ENCODE measurements at regions not wholly inside any gene's neighbourhood (a gene's known extent, or its start where the extent isn't known, plus 50 kb on each side); places are given as distances from the start of the nearest gene placed in this dataset.

GRCh38 chr2:8421658-8422449 lies 260.0 kb upstream of the ID2 start:
- peaks cover 24 to 29% of the 10 kb centered on the region in 2 experiments for H3K4me1 ChIP-seq (ENCODE audit: control insufficient read depth in 1 of 2, insufficient read depth in 1 of 2, low read depth in 1 of 2, low read length in 1 of 2)

GRCh38 chr2:8422450-8422800 lies 259.4 kb upstream of the ID2 start:
- no peak for TF ChIP-seq CTCF (IDR thresholded peaks at IDR 0.05)
- H3K4me3 ChIP-seq (ENCODE audit: low read depth in 1 of 2, low read length in 1 of 2): no peak overlapping the region
- peaks cover 18 to 27% of the 10 kb centered on the region in 2 experiments for H3K4me1 ChIP-seq (ENCODE audit: control insufficient read depth in 1 of 2, insufficient read depth in 1 of 2, low read depth in 1 of 2, low read length in 1 of 2)
- no peaks in the 10 kb centered on the region for H3K27me3 ChIP-seq
- H3K9me3 ChIP-seq: no peaks in the 10 kb centered on the region
- peak overlapping the region; percentile 63 for H3K27ac ChIP-seq
- H3K36me3 ChIP-seq: no peaks in the 10 kb centered on the region

More at GRCh38 chr2:8421658-8422449, 260.0 kb upstream of the ID2 start:
- H3K4me3 ChIP-seq (ENCODE audit: low read depth in 1 of 2, low read length in 1 of 2): peak overlapping the region in 1 of 2 experiments; percentile 10
- no peaks in the 10 kb centered on the region for H3K36me3 ChIP-seq
- peak overlapping the region; percentile 63 for H3K27ac ChIP-seq
- no peaks in the 10 kb centered on the region for H3K9me3 ChIP-seq
- H3K27me3 ChIP-seq: no peaks in the 10 kb centered on the region
- no peak for TF ChIP-seq CTCF (IDR thresholded peaks at IDR 0.05)

GRCh38 chr2:8424997-8425900 lies 256.6 kb upstream of the ID2 start:
- no peak overlapping the region for H3K4me3 ChIP-seq (ENCODE audit: low read depth in 1 of 2, low read length in 1 of 2)
- H3K9me3 ChIP-seq: no peaks in the 10 kb centered on the region
- TF ChIP-seq CTCF (IDR thresholded peaks at IDR 0.05): no peak
- no peaks in the 10 kb centered on the region for H3K36me3 ChIP-seq
- H3K4me1 ChIP-seq (ENCODE audit: control insufficient read depth in 1 of 2, insufficient read depth in 1 of 2, low read depth in 1 of 2, low read length in 1 of 2): peaks cover 27 to 41% of the 10 kb centered on the region in 2 experiments
- no peak overlapping the region for H3K27ac ChIP-seq
- no peaks in the 10 kb centered on the region for H3K27me3 ChIP-seq

GRCh38 chr2:8426550-8426949 lies 255.3 kb upstream of the ID2 start:
- Histone ChIP-seq H3K27ac (peak overlapping the region; percentile 25), H3K4me1 (ENCODE audit: control insufficient read depth in 1 of 2, insufficient read depth in 1 of 2, low read depth in 1 of 2, low read length in 1 of 2) (peaks cover 25 to 37% of the 10 kb centered on the region in 2 experiments), H3K9me3 (no peaks in the 10 kb centered on the region), H3K27me3 (no peaks in the 10 kb centered on the region), H3K36me3 (no peaks in the 10 kb centered on the region), H3K4me3 (ENCODE audit: low read depth in 1 of 2, low read length in 1 of 2) (no peak overlapping the region)
- TF ChIP-seq CTCF (IDR thresholded peaks at IDR 0.05): no peak

- Histone ChIP-seq H3K4me3 (ENCODE audit: low read depth in 1 of 2, low read length in 1 of 2) (no peak overlapping the region), H3K27me3 (no peaks in the 10 kb centered on the region), H3K4me1 (ENCODE audit: control insufficient read depth in 1 of 2, insufficient read depth in 1 of 2, low read depth in 1 of 2, low read length in 1 of 2) (peaks cover 18 to 30% of the 10 kb centered on the region in 2 experiments), H3K36me3 (no peaks in the 10 kb centered on the region), H3K9me3 (no peaks in the 10 kb centered on the region), H3K27ac (peak overlapping the region; percentile 25)
- TF ChIP-seq CTCF (IDR thresholded peaks at IDR 0.05): no peak
Observed at GRCh38 chr2:8427211-8427610, 254.6 kb upstream of the ID2 start.
